ENCODE measurements at regions not wholly inside any gene's neighbourhood (a gene's known extent, or its start where the extent isn't known, plus 50 kb on each side); places are given as distances from the start of the nearest gene placed in this dataset.

DNA sequence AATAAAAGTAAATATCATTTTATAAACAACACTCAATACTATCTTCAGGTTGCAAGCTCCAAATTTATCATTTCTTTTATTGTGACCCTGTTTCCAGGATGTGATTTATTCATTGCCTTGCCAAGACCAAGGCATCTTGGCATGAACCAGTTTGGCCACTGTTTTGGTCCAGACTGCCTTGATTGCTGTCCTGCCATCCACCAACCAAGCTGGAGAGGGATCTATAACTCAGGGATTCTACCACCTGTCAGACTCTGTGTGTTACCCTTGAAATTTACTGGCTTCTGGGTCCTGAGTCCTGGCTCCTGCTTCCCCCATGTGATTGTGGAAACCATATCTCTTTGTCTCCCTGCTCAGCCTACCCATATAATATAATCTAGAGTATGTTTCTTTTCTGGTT lies 343.0 kb downstream of the GPAM start:
- ChIA-PET CTCF (no interaction called here), POLR2A (no interaction called here)
- TF ChIP-seq, protein P1, sequence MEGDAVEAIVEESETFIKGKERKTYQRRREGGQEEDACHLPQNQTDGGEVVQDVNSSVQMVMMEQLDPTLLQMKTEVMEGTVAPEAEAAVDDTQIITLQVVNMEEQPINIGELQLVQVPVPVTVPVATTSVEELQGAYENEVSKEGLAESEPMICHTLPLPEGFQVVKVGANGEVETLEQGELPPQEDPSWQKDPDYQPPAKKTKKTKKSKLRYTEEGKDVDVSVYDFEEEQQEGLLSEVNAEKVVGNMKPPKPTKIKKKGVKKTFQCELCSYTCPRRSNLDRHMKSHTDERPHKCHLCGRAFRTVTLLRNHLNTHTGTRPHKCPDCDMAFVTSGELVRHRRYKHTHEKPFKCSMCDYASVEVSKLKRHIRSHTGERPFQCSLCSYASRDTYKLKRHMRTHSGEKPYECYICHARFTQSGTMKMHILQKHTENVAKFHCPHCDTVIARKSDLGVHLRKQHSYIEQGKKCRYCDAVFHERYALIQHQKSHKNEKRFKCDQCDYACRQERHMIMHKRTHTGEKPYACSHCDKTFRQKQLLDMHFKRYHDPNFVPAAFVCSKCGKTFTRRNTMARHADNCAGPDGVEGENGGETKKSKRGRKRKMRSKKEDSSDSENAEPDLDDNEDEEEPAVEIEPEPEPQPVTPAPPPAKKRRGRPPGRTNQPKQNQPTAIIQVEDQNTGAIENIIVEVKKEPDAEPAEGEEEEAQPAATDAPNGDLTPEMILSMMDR (IDR thresholded peaks at IDR 0.05; ENCODE audit: insufficient read depth, low read length, missing control alignments) = no peak
- no peak for DNase-seq (ENCODE audit: low read depth, low spot score)
- no peak overlapping the region for H3K4me3 ChIP-seq (ENCODE audit: low read depth, low read length)

GRCh38 chr10:111852801-111853200 lies 330.8 kb downstream of the GPAM start:
- H3K4me3 ChIP-seq (ENCODE audit: low read depth, low read length) = no peak overlapping the region
- ChIA-PET CTCF (no interaction called here), POLR2A (no interaction called here)
- TF ChIP-seq, protein P1 (IDR thresholded peaks at IDR 0.05; ENCODE audit: insufficient read depth, low read length, missing control alignments) = no peak
- no peak for DNase-seq (ENCODE audit: low read depth, low spot score)

- H3K4me3 ChIP-seq (ENCODE audit: low read depth, low read length) = no peak overlapping the region
- POLR2A ChIA-PET = no interaction called here
- TF ChIP-seq, protein P1 (IDR thresholded peaks at IDR 0.05; ENCODE audit: insufficient read depth, low read length, missing control alignments) = no peak
- CTCF ChIA-PET = no interaction called here
- DNase-seq (ENCODE audit: low read depth, low spot score) = no peak
These were observed 326.9 kb downstream of the GPAM start for GRCh38 chr10:111856631-111857030.

DNA sequence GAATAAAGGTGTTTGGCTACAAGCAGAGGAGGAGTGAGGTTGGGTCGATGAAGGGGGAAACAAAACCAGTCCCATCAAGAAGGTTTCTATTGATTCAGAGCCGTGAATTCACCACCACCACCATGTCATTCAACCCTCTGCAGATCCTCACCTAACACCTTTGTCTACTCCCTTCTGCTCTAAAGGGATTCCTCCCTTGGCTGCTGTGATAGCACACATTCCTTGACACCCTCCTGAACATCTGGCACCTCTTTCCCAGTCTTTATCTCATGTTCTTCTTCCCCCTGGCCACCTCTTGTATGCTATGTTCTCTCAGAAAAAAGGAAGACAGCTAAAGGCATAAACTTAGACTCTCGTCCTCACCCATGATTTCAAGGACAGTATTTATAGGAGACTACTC lies 318.0 kb downstream of the GPAM start:
- no peak overlapping the region for H3K4me3 ChIP-seq (ENCODE audit: low read depth, low read length)
- TF ChIP-seq, protein P1 (IDR thresholded peaks at IDR 0.05; ENCODE audit: insufficient read depth, low read length, missing control alignments) = no peak
- ChIA-PET CTCF (no interaction called here), POLR2A (no interaction called here)
- no peak for DNase-seq (ENCODE audit: low read depth, low spot score)

- no peak overlapping the region for H3K4me3 ChIP-seq (ENCODE audit: low read depth, low read length)
- TF ChIP-seq, protein P1 (IDR thresholded peaks at IDR 0.05; ENCODE audit: insufficient read depth, low read length, missing control alignments) = no peak
- ChIA-PET CTCF (no interaction called here), POLR2A (no interaction called here)
- DNase-seq (ENCODE audit: low read depth, low spot score) = no peak
These were observed 312.1 kb downstream of the GPAM start for GRCh38 chr10:111871458-111871857.

GRCh38 chr10:111872591-111872990 lies 311.0 kb downstream of the GPAM start:
- ChIA-PET CTCF (no interaction called here), POLR2A (no interaction called here)
- DNase-seq (ENCODE audit: low read depth, low spot score) = no peak
- H3K4me3 ChIP-seq (ENCODE audit: low read depth, low read length) = no peak overlapping the region
- TF ChIP-seq, protein P1 (IDR thresholded peaks at IDR 0.05; ENCODE audit: insufficient read depth, low read length, missing control alignments) = no peak

Data from AG04449 (cell line).